ENCODE measurements at regions not wholly inside any gene's neighbourhood (a gene's known extent, or its start where the extent isn't known, plus 50 kb on each side); places are given as distances from the start of the nearest gene placed in this dataset.

DNA sequence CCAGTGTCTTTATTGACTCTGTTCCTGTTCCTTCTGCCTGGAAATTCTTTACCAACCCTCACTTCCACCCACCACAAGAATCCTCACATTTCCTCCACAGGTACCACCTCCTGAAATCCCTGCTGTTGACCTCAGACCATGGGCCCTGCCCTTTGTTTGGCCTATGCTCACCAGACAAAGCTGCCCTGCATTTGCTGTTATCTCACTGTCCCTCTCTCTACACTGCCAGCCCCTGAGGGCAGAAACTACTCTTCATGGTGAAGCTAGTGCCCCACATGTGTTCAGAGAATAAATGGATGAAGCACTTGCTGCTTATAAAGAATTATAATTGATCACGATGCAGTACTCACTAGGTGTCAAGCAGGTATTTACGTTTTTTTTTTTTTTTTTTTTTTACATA lies 608.4 kb downstream of the TSN start:
- H3K79me2 ChIP-seq (ENCODE audit: control insufficient read depth, insufficient read depth, low read length), result no peaks in the 10 kb centered on the region
- Mint-ChIP-seq H3K4me1 (no peaks in the 10 kb centered on the region), H3K4me3 (no peak overlapping the region), H3K27me3 (no peaks in the 10 kb centered on the region), H3K27ac (no peak overlapping the region), H3K9me3 (ENCODE audit: insufficient read depth) (no peaks in the 10 kb centered on the region)
- no peaks in the 10 kb centered on the region for H4K20me1 ChIP-seq (ENCODE audit: control insufficient read depth, insufficient read depth, low read length, poor library complexity, severe bottlenecking)
- WGBS (ENCODE audit: insufficient coverage), result no CpG with 5 or more reads among the region's 2 CpGs
- TF ChIP-seq EZH2 (IDR thresholded peaks at IDR 0.05; ENCODE audit: borderline replicate concordance, insufficient read depth, low read depth, low read length, poor library complexity, severe bottlenecking), result no peak
- TF ChIP-seq, protein P1, sequence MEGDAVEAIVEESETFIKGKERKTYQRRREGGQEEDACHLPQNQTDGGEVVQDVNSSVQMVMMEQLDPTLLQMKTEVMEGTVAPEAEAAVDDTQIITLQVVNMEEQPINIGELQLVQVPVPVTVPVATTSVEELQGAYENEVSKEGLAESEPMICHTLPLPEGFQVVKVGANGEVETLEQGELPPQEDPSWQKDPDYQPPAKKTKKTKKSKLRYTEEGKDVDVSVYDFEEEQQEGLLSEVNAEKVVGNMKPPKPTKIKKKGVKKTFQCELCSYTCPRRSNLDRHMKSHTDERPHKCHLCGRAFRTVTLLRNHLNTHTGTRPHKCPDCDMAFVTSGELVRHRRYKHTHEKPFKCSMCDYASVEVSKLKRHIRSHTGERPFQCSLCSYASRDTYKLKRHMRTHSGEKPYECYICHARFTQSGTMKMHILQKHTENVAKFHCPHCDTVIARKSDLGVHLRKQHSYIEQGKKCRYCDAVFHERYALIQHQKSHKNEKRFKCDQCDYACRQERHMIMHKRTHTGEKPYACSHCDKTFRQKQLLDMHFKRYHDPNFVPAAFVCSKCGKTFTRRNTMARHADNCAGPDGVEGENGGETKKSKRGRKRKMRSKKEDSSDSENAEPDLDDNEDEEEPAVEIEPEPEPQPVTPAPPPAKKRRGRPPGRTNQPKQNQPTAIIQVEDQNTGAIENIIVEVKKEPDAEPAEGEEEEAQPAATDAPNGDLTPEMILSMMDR (IDR thresholded peaks at IDR 0.05), result no peak
- no peaks in the 10 kb centered on the region for H3K9me3 ChIP-seq (ENCODE audit: control extremely low read depth in 1 of 3, control insufficient read depth in 2 of 3, insufficient read depth in 1 of 3, low read length in 2 of 3)
- no peak overlapping the region for H2AFZ ChIP-seq (ENCODE audit: insufficient read depth, low read depth, low read length, poor library complexity, severe bottlenecking)
- H3K4me3 ChIP-seq (ENCODE audit: control extremely low read depth in 1 of 5, extremely low read depth in 1 of 5, insufficient read depth in 1 of 5, low read depth in 2 of 5, low read length in 4 of 5), result no peak overlapping the region
- ChIA-PET CTCF (no interaction called here), POLR2A (no interaction called here)
- ATAC-seq (ENCODE audit: low read depth) (no peak), DNase-seq (no peak)
- H3K4me2 ChIP-seq (replicated peaks; ENCODE audit: low read depth, low read length, poor library complexity, severe bottlenecking), result no peak overlapping the region
- H3K27ac ChIP-seq (ENCODE audit: low read length in 2 of 2), result no peak overlapping the region
- H3K9ac ChIP-seq (ENCODE audit: low read length), result no peak overlapping the region
- intact Hi-C loops (cut with micrococcal nuclease), result no loop called here
- no peaks in the 10 kb centered on the region for H3K4me1 ChIP-seq (ENCODE audit: control insufficient read depth in 2 of 2, insufficient read depth in 2 of 2, low read length in 2 of 2)
- H3K27me3 ChIP-seq (replicated peaks in 1 of 4; ENCODE audit: control extremely low read depth in 1 of 4, control insufficient read depth in 3 of 4, insufficient read depth in 4 of 4, low read length in 3 of 4), result no peaks in the 10 kb centered on the region
- H3K36me3 ChIP-seq (replicated peaks in 1 of 2; ENCODE audit: control extremely low read depth in 1 of 2, control insufficient read depth in 1 of 2, extremely low read depth in 1 of 2, insufficient read depth in 2 of 2, low read length in 1 of 2), result no peaks in the 10 kb centered on the region

DNA sequence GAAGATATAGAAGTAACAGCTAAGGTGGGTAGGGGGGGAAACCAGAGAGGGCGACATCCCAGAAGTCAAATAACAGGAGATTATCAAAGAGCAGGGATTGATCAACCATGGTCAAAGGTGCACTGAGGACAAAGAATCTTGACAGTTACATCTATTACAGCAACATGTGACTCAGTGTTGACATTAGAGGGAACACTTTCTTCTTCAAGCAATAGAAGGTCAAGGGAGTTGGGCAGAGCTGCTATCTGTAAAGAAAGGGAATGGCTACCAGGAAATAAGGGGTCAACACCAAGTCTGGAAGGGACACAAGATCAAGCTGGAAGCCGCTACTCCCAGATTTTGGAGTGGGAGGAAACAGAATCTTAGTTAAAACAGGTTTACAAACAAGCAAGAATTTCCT lies 611.0 kb downstream of the TSN start:
- no peaks in the 10 kb centered on the region for H3K27me3 ChIP-seq (replicated peaks in 1 of 4; ENCODE audit: control extremely low read depth in 1 of 4, control insufficient read depth in 3 of 4, insufficient read depth in 4 of 4, low read length in 3 of 4)
- H3K27me3 Mint-ChIP-seq, result no peaks in the 10 kb centered on the region
- no peak overlapping the region for H3K4me2 ChIP-seq (replicated peaks; ENCODE audit: low read depth, low read length, poor library complexity, severe bottlenecking)
- H3K36me3 ChIP-seq (replicated peaks in 1 of 2; ENCODE audit: control extremely low read depth in 1 of 2, control insufficient read depth in 1 of 2, extremely low read depth in 1 of 2, insufficient read depth in 2 of 2, low read length in 1 of 2), result no peaks in the 10 kb centered on the region
- H3K4me1 Mint-ChIP-seq, result no peaks in the 10 kb centered on the region
- ChIA-PET POLR2A (no interaction called here), CTCF (no interaction called here)
- H3K4me3 ChIP-seq (ENCODE audit: control extremely low read depth in 1 of 5, extremely low read depth in 1 of 5, insufficient read depth in 1 of 5, low read depth in 2 of 5, low read length in 4 of 5), result no peak overlapping the region
- WGBS (ENCODE audit: insufficient coverage), result 86% methylated on average over 1 of the region's 2 CpGs
- ATAC-seq (ENCODE audit: low read depth) (no peak), DNase-seq (no peak)
- TF ChIP-seq EZH2 (IDR thresholded peaks at IDR 0.05; ENCODE audit: borderline replicate concordance, insufficient read depth, low read depth, low read length, poor library complexity, severe bottlenecking), result no peak
- TF ChIP-seq, protein P1 (IDR thresholded peaks at IDR 0.05), result no peak
- no peak overlapping the region for H2AFZ ChIP-seq (ENCODE audit: insufficient read depth, low read depth, low read length, poor library complexity, severe bottlenecking)
- no peak overlapping the region for H3K4me3 Mint-ChIP-seq
- H3K9me3 Mint-ChIP-seq (ENCODE audit: insufficient read depth), result no peaks in the 10 kb centered on the region
- H3K9me3 ChIP-seq (ENCODE audit: control extremely low read depth in 1 of 3, control insufficient read depth in 2 of 3, insufficient read depth in 1 of 3, low read length in 2 of 3), result peaks cover 0 to under 1% (median 0%) of the 10 kb centered on the region in 3 donors
- no peaks in the 10 kb centered on the region for H3K4me1 ChIP-seq (ENCODE audit: control insufficient read depth in 2 of 2, insufficient read depth in 2 of 2, low read length in 2 of 2)
- H4K20me1 ChIP-seq (ENCODE audit: control insufficient read depth, insufficient read depth, low read length, poor library complexity, severe bottlenecking), result no peaks in the 10 kb centered on the region
- H3K9ac ChIP-seq (ENCODE audit: low read length), result no peak overlapping the region
- H3K79me2 ChIP-seq (ENCODE audit: control insufficient read depth, insufficient read depth, low read length), result no peaks in the 10 kb centered on the region
- H3K27ac ChIP-seq (ENCODE audit: low read length in 2 of 2), result no peak overlapping the region
- intact Hi-C loops (cut with micrococcal nuclease), result no loop called here
- no peak overlapping the region for H3K27ac Mint-ChIP-seq
